ENCODE measurements at regions not wholly inside any gene's neighbourhood (a gene's known extent, or its start where the extent isn't known, plus 50 kb on each side); places are given as distances from the start of the nearest gene placed in this dataset.
A peak's percentile ranks its signal among the peaks of the same experiment; 100 is the strongest.
"Not testable (repeated sequence)": the region's sequence is repeated elsewhere in the genome, so short reads cannot be mapped to it uniquely, and the experiment has no call there.

DNA sequence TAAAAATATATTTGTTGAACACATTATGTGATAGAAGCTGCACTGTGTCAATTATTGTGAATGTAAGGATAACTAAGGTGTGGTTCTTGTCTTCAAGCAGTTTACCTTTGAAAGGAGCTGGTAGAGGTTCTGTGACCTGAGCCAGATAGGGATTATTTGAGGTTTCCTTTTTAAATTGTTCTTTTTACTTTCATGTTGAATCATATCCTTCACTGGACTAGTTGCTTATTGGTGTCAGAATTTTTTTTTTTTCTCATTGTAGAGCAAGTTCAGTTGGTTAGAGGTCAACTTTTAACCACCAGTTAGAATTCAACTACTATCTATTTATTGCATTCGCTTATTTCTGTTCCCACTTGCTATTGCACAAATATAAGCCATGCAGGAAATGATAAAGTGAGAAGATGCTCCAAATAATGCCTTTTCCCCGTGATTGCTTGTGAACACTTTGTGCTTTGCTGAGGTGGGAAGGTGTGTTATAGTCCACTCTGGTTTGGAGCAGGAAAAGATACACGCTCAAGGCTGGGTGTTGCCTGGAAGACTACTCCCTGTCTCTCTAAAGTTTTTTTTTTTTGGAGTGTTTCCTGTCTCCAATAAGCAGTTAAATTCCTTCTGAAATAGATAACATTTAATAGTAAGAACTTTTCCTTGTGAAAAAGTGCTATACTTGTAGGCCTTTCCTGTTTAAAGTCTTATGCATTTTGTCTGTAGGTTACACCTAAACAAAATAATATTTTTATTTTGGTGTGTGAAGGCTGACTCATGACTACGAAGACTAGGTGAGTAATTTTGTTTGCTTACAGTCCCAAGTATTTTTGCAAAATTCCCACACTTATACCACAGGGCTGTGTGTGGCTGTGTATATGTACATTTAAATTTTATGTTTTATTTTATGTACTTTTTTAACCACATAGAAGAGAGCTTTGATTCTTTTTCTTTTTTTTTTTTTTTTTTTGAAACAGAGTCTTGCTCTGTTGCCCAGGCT lies 83.8 kb upstream of the LCORL start:
- no peak for DNase-seq (ENCODE audit: low read depth)

DNA sequence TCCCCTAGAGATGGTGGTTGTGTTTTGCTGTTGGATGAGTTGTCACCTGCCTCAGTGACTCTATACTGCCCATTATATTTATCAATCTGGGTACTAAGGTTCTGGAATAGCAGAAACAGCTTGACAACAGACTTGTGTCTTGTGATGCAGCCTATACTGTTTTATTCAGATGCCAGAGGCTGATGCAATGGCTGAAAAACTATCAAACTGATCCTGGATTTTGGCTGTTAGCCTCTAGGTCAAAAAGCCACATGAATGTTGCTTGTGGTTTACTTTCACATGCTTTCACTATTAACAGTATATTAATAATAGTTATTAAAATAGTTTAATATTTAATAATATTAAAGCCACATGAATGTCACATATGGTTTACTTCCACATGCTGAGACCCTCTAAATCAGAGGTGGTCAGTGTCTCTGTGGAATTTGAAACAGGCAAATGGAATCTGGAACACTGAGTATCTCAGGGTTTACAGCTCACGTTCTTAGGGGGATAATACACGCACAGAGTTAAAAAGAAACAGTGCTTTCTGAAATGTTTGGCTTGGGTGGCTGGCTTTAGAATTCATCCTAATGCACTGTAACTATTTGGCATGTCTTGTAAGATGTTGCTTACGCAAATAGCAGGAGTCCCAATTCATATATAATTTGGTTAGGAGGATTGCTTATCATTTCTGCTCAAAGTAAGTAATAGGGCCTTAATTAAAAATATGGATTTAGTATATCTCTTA lies 82.5 kb upstream of the LCORL start:
- no peak for DNase-seq (ENCODE audit: low read depth)

DNA sequence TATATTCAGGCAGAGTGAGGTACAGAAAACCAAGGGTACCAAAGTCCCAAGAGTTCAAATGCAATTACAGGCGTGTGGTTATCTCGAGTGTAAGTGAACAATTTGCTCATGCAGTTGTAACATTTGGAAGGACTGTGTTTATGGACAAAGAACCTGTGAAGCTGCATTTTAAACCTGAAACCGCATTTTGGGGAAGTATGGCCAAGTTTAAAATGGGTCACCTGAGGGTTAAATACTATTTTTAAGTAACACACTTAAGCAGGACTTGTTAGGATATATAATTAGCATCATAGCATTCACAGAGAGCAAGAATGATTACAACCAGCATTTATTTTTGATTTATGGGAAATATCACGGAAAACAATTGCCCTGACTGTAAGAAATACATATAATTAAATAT lies 79.1 kb upstream of the LCORL start:
- no peak for DNase-seq (ENCODE audit: low read depth)

GRCh38 chr4:18090447-18090846 lies 68.9 kb upstream of the LCORL start:
- DNase-seq (ENCODE audit: low read depth) = not testable (repeated sequence)

DNA sequence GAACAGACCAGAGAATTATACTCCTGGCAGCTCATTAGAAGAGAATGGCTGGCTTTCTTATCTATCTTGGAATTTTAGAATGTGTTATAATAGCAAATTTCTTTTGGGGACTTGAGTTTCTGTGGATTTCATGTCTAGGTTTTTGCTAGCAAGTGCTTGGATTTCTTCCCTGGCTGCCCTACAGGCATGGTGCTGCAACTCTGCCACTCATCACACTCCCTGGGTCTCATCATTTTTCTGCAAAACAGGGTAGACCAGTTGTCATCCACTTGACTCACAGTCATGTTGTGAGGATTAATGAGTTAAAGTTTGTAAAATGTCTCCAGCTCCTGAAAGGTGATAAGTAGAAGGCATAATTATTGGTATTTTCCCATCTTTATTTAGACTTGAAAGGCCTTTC lies 60.7 kb upstream of the LCORL start:
- no peak for DNase-seq (ENCODE audit: low read depth)

DNA sequence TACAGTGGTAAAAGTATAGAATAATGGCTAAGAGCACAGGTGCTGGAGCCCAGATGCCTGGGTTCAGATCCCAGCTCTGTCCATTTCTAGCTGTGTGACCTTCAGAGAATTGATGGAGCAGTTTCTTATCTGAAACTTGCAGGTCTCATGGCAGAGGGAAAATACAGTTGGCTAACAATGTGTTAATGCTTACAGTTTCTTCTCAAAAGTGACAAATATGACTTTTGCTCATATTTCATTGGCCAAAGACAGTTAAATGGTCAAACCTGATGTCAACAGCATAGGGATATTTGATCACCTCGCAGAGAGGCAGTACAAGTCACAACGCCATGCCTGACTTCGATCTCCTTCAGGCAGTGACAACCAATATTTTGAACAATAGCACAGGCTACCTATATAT lies 60.2 kb upstream of the LCORL start:
- DNase-seq (ENCODE audit: low read depth) = no peak

DNA sequence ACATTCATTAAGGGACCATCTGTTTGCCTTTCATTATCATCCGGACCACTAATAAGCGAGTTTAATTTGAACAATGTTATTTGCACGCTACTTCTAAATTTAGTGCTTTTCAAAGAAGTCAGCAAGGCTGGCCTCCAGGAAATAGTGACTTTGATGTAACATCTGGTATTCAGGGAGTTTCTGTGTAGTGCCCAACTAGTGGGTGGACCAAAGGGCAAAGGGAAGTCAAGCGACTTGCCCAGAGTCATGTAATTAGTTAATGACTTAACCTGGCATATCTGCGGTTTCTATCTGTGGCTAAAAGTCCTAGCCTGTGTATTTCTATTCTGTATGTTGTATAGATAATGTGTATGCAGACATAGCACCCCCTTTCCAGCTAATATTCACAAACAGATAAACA lies 56.3 kb upstream of the LCORL start:
- no peak for DNase-seq (ENCODE audit: low read depth)

GRCh38 chr4:18075823-18076433 lies 54.4 kb upstream of the LCORL start:
- DNase-seq (ENCODE audit: low read depth) = peak; percentile 11

DNA sequence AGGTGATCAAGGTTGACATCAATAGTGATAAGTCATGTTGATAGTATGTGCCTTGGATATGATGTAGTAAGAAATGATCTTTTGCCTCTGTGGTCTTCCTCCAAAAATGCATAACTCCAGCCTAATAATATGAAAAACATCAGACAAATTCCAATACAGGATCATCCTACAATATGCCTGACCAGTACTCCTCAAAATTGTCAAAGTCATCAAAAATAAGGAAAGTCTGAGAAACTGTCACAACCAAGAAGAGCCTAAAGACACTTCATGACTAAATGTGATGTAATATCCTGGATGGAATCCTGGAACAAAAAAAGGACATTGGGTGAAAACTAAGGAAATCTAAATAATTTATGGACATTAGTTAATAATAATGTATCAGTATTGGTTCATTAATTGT lies 50.3 kb upstream of the LCORL start:
- no peak for DNase-seq (ENCODE audit: low read depth)

All from Daoy (cell line).